ENCODE measurements at regions not wholly inside any gene's neighbourhood (a gene's known extent, or its start where the extent isn't known, plus 50 kb on each side); places are given as distances from the start of the nearest gene placed in this dataset.
"Not testable (repeated sequence)": the region's sequence is repeated elsewhere in the genome, so short reads cannot be mapped to it uniquely, and the experiment has no call there.

DNA sequence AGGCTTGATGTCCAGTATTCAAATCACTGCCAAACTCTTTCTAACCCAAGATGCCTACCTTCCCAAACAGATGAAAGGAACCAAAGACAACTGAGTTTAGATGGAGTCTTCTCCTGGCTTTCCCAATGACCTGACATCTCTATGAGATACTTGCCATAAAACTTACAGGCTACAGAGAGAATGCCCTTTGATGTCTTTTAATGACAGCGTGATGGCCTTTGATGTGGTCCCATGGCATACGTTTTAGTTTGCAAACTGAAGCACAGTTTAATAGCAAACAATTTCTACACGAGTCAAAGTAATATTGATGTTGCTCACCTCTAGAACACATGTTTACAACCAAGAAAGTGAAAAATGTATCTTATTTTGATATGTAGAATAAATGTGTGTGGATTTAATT, 73.2 kb downstream of the ZIC4 start:
- CTCF ChIA-PET, result no interaction called here

DNA sequence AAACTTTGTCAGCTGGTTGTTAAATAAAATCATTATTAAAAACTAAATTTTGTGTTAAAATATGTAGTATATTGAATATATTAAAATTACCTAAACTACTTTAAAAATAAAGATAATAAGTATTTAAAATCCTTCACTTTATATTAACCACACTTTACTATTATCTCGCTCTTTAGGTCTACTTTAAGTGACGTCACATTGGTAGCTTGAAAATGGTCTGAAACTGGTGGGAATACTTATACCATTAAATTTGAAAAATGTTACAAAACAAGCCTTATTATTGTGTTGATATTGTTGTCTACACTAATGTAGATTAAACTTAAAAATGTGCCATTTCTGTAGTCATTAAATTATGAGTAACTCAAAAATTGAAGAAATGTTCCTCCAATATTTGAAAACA, 77.6 kb downstream of the ZIC4 start:
- TF ChIP-seq, protein P1, sequence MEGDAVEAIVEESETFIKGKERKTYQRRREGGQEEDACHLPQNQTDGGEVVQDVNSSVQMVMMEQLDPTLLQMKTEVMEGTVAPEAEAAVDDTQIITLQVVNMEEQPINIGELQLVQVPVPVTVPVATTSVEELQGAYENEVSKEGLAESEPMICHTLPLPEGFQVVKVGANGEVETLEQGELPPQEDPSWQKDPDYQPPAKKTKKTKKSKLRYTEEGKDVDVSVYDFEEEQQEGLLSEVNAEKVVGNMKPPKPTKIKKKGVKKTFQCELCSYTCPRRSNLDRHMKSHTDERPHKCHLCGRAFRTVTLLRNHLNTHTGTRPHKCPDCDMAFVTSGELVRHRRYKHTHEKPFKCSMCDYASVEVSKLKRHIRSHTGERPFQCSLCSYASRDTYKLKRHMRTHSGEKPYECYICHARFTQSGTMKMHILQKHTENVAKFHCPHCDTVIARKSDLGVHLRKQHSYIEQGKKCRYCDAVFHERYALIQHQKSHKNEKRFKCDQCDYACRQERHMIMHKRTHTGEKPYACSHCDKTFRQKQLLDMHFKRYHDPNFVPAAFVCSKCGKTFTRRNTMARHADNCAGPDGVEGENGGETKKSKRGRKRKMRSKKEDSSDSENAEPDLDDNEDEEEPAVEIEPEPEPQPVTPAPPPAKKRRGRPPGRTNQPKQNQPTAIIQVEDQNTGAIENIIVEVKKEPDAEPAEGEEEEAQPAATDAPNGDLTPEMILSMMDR (IDR thresholded peaks at IDR 0.05; ENCODE audit: insufficient read depth, low read length, missing control alignments), result no peak
- POLR2A ChIA-PET, result no interaction called here
- CTCF ChIA-PET, result no interaction called here

More for the DNA sequence above, 73.2 kb downstream of the ZIC4 start:
- DNase-seq (ENCODE audit: low read depth, low spot score), result no peak
- no peak overlapping the region for H3K4me3 ChIP-seq (ENCODE audit: low read depth, low read length)
- TF ChIP-seq, protein P1 (IDR thresholded peaks at IDR 0.05; ENCODE audit: insufficient read depth, low read length, missing control alignments), result no peak
- POLR2A ChIA-PET, result no interaction called here

DNA sequence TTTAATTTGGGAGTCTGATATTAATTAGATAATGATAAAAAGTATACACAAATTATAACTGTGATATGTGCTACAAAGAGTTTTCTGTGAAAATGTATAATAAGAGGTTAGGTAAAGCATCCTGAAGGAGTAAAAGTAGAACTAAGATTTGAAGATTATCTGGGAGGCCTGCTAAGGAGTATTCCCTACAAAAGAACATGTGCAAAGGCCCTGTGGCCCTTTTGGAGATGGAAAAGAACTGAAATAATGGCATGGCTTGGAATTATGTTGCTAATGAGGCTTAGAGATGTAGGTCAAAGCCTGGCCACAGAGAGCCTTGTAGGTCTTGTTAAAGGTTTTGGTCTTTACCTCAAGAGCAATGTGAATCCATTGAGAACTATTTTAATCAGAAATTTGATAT, 82.0 kb downstream of the ZIC4 start:
- H3K4me3 ChIP-seq (ENCODE audit: low read depth, low read length), result no peak overlapping the region
- ChIA-PET POLR2A (no interaction called here), CTCF (no interaction called here)
- TF ChIP-seq, protein P1 (IDR thresholded peaks at IDR 0.05; ENCODE audit: insufficient read depth, low read length, missing control alignments), result no peak
- DNase-seq (ENCODE audit: low read depth, low spot score), result no peak

More for the DNA sequence above, 77.6 kb downstream of the ZIC4 start:
- H3K4me3 ChIP-seq (ENCODE audit: low read depth, low read length), result no peak overlapping the region
- DNase-seq (ENCODE audit: low read depth, low spot score), result no peak

DNA sequence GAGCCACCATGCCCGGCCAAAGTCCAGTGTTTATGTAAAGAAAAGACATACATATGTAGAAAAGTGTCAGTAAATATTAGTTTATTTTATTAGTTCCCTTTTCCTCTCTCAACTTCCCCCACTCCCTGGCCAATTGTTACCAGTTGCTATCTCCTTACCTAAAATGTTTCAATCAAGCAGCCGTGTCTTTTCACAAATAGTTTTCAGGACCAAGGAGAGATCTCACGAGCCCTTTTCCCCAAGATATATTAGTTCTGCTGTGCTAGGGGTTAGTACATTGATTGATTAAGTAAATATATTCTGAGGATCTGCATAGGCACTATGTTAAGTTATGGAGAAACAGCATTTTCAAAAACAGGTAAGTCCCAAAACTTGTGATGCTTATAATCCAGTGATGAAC, 87.4 kb downstream of the ZIC4 start:
- H3K4me3 ChIP-seq (ENCODE audit: low read depth, low read length), result no peak overlapping the region
- CTCF ChIA-PET, result no interaction called here
- TF ChIP-seq, protein P1 (IDR thresholded peaks at IDR 0.05; ENCODE audit: insufficient read depth, low read length, missing control alignments), result no peak
- POLR2A ChIA-PET, result no interaction called here
- DNase-seq (ENCODE audit: low read depth, low spot score), result no peak

DNA sequence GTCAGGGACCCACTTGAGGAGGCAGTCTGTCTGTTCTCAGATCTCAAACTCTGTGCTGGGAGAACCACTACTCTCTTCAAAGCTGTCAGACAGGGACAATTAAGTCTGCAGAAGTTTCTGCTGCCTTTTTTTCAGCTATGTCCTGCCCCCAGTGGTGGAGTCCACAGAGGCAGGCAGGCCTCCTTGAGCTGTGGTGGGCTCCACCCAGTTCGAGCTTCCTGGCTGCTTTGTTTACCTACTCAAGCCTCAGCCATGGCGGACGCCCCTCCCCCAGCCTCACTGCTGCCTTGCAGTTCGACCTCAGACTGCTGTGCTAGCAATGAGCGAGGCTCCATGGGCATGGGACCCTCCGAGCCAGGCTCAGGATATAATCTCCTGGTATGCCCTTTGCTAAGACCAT, 89.3 kb downstream of the ZIC4 start:
- CTCF ChIA-PET; H3K4me3 ChIP-seq (ENCODE audit: low read depth, low read length); DNase-seq (ENCODE audit: low read depth, low spot score); POLR2A ChIA-PET: not testable (repeated sequence)

DNA sequence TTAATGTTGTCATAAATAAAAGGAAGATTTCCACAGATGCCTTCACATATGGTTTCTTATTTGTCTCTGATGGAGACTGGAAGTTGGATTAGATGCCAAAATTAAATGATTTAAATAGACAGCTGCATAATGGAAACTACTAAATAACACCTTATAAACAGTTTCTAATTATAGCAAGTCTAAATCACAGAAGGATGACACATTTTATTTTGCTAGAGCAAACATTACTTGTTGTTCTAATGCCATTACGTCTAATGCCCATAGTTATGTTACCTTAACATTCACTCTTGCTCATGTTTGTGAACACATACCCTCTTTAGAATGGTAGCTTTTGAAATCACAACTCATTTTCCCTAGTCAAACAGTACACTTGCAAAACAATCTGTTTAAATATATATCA, 92.8 kb downstream of the ZIC4 start:
- TF ChIP-seq, protein P1 (IDR thresholded peaks at IDR 0.05; ENCODE audit: insufficient read depth, low read length, missing control alignments), result no peak
- DNase-seq (ENCODE audit: low read depth, low spot score), result no peak
- H3K4me3 ChIP-seq (ENCODE audit: low read depth, low read length), result no peak overlapping the region
- CTCF ChIA-PET, result no interaction called here
- POLR2A ChIA-PET, result no interaction called here

DNA sequence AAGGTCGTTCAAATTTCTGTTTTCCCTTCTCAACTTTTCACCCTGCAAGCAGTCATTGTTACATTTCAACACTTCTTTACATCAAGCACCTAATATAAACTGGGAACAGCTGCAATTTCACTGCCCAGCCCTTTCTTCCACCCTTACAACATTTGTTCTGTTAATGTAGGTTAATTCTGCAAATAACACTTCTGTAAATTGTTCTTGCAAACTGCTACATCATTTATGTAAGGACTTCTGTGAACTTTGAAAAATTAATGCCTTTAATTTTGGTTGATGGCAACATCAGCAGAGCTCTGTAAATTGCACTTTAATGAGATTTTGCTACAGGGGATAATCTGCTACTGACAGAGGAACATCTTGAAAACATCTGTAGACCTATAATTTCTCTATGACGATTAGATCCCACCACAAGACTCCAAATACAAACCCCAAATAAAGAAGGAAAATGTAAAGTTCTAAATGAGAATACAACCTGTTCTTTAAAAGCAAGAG, 93.5 kb downstream of the ZIC4 start:
- CTCF ChIA-PET, result no interaction called here
- POLR2A ChIA-PET, result no interaction called here
- H3K4me3 ChIP-seq (ENCODE audit: low read depth, low read length), result no peak overlapping the region
- DNase-seq (ENCODE audit: low read depth, low spot score), result no peak
- TF ChIP-seq, protein P1 (IDR thresholded peaks at IDR 0.05; ENCODE audit: insufficient read depth, low read length, missing control alignments), result no peak

Data from AG04449 (cell line).